ENCODE measurements at regions not wholly inside any gene's neighbourhood (a gene's known extent, or its start where the extent isn't known, plus 50 kb on each side); places are given as distances from the start of the nearest gene placed in this dataset.
"Not testable (repeated sequence)": the region's sequence is repeated elsewhere in the genome, so short reads cannot be mapped to it uniquely, and the experiment has no call there.

DNA sequence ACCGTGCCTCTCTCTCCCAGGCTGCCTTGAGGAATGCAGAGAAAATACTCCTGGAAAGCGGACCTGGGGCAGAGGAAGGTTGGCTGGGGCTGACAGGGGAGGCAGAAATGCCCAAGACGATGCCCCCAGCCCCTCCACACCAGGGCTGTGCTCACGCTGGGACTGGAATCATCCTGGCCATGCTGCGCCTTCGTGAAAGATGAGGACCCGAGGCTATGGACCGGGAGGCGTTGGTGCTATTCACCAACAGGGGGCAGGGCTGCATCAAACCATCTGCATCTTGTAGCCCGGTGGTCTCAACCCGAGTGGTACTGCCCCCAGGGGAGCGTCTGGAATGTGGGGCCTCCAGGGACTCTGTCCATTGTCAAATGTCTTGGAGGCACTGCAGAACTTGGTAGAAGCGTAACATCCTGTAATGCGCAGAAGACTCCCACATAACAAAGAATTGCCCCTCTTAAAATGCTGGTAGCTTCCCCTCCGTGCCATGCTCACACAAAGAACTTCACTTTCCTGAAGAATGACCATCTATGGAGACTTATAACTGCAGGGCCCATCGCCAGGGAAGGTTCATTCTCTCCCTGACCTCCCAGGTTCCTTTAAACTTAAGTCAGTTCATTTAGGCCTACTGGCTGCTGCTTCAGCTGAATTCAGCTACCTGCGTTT, 251.2 kb downstream of the RRAGC start:
- DNase-seq = no peak

- no peak for DNase-seq
These were observed 252.0 kb downstream of the RRAGC start for GRCh38 chr1:38607526-38607925.

DNA sequence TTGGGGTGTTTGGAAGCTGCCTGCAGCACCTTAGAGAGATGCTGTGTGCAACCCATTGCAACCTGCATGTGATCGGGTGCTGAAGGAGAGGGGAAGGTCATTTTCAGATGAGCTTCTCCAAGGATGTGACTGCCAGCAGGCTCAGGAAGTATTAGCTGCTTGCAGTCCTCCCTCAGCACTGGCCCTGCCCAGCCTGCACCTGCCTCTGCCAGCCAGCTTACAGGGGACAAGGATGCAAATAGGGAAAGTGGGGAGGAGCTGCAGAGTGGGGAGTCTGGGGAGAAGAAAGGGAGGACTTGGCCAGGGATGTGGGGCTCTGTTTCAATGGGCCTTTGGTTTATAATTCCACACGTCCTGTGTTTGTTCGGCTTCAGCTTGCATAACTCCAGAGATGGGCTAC, 254.5 kb downstream of the RRAGC start:
- no peak for DNase-seq

DNA sequence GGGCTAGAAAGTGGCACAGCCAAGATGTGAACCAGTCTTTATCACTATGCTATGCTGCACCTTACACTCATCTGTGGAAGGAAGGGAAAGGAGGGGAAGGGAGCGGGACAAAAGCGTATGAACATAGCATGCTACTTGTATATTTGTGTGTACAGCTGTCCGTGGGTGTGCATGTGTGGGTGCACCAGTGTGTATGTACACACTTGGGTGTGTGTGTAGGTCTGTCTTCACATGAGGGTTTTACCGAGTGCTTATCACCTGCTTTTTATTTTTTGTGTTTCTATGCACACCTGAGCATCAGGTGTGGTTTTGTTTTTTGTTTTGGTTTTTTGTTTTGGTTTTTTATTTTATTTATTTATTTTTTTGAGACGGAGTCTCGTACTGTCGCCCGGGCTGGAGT, 255.7 kb downstream of the RRAGC start:
- no peak for DNase-seq

DNA sequence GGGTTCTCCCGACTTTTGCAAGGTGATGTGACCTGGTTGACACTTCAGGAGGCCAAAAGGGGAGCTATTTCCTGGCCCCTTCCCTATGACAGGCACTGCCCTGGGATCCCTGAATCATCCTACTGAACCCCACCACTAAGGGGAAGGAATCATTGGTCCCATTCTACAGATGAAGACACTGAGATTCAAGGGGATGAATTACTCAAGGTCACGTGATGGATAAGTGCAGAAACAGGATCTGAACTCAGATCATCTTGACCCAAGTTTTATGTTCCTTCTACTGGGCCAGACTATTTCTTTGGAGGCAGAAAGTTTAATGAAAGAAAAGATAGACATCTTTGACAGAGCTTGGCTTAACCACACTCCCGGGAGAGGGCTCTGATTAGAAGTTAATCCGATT, 258.7 kb downstream of the RRAGC start:
- no peak for DNase-seq

DNA sequence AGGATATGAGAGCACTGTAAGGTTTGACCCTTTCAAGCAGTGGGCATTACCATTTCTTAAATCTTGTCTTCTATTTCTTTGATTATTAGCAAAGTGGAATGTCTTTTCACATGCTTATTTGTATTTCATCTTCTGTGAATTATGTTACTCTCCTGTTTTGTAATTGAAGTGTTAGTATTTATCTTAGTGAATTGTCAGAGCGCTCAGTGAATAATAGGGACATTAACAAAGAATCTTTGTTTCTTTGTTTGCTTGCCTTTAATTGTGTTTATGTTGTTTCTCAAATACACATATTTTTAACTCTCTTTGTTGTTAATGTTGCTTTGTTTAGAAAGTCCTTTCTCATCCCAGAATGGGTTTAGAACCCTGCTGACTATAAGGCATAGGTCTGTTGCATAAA, 259.3 kb downstream of the RRAGC start:
- no peak for DNase-seq

DNA sequence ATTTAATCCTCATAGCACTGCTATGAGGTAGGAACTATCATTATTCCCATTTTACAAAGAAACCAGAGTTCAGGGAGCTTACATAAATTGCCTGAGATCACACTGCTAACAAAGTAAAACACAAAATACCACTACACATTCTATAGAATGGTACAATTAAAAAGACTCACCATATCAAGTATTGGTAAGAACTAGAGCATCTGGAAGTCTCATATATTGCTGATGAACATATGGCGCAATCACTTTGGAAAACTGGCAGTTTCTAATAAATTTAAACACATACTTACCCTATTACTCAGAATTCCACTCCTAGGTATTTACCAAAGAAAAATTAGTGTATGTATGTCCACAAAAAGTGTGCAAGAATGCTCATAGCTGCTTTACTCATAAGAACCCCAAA, 261.5 kb downstream of the RRAGC start:
- no peak for DNase-seq

GRCh38 chr1:38589036-38589435, 270.5 kb downstream of the RRAGC start:
- no peak for DNase-seq

DNA sequence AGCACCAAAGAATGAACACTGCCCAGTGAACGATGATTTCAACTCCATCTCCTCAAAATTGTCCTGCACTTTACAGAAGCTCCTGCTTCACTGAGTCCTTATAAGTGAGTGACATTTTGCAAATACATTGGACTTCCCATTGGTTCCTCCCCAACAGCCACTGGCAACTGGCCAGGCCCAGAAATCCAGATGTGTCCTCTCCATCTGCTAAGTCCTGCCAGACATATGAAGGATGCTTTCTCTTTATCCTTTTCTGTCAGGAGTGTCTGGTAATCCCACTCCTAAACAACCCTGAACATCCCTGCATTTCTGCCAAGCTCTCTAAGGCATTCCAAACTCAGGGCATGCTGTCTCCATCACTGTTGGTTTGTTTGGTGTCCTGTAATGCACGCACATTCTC, 271.8 kb downstream of the RRAGC start:
- DNase-seq = no peak

GRCh38 chr1:38586993-38587646, 272.5 kb downstream of the RRAGC start:
- DNase-seq = no peak

GRCh38 chr1:38585971-38586370, 273.6 kb downstream of the RRAGC start:
- DNase-seq = no peak

DNA sequence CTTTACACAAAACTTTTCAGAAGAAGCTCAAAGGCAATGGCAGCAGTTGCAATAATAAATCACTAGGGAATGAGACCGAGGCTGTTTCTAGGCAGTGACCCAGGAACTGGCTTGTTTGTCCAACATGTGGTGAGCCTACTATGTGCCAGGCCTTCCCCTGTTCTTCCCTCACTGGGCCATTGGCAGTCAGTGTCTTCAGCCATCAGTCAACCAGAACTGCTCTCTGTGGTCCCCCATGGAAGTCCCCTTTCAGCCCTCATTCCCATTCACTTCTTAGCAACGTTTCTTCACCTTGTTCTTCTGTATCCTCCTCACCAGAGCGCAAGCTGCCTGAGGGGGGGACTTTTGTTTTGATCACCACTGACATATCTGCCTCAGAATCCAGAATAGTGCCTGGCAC, 274.1 kb downstream of the RRAGC start:
- DNase-seq = no peak

- DNase-seq = no peak
These were observed 274.9 kb downstream of the RRAGC start for GRCh38 chr1:38584448-38585355.

GRCh38 chr1:38583287-38583686, 276.3 kb downstream of the RRAGC start:
- DNase-seq = not testable (repeated sequence)

DNA sequence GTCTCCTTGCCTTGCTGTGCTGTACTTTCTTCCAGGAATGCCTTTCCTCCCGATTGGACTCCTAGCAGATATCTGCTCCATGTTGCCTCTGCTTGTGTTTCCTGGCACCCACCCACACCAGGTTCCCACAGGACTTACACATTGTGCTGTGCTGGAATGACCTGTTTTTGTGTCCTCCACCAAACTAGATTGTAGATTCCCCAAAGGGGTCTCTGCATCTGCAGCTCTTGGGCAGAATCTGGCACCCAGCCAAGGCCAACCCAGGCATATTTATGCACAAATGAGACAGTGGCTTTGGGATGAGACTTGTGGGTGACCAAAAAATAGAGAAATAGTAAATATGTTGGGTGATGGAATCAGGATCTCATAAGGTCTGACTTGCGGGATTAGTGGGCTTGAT, 278.2 kb downstream of the RRAGC start:
- no peak for DNase-seq

GRCh38 chr1:38580594-38580993, 279.0 kb downstream of the RRAGC start:
- no peak for DNase-seq

- no peak for DNase-seq
These were observed 280.5 kb downstream of the RRAGC start for GRCh38 chr1:38579056-38579455.

DNA sequence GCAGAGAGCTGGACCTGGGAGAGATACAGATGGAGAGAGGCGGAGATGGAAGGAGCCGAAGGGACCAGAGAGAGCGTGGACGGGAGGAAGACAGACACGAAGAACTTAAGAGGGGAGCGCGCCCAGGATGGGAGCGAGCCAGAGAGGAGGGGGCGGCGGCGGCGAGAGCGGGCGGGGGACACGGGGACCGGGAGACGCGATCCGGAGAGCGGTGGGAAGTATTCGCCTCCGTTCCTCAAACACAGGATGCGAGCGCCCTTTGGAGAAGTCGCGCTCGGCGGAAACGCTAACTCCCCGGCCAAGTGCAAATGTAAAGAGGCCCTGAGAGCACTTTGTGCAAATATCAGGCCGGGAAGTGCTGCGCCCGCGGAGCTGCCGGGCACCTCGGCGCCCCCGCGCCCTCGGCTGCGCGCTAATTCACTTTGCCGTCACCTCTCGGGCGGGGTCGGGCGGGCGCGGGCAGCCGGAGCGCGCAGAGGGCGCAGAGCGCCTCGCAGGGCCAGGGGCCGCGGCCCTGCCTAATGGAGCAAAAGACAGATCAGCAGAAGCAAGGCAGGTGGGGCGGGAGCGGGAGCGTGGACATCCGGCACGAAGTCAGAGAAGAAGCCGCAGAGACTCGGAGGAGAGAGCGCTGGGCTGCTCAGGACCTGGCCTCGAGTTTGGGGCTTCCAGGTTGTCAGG, 281.2 kb downstream of the RRAGC start:
- DNase-seq = peak; percentile 18

- DNase-seq = no peak
These were observed 281.7 kb downstream of the RRAGC start for GRCh38 chr1:38577937-38578270.

- no peak for DNase-seq
These were observed 282.2 kb downstream of the RRAGC start for GRCh38 chr1:38577385-38577784.

GRCh38 chr1:38576241-38576640, 283.3 kb downstream of the RRAGC start:
- no peak for DNase-seq

- DNase-seq = no peak
These were observed 287.8 kb downstream of the RRAGC start for GRCh38 chr1:38571726-38572125.

GRCh38 chr1:38570657-38570975, 289.0 kb downstream of the RRAGC start:
- no peak for DNase-seq

Data from DMS79 (cell line).